PC-3 (cell line): ENCODE measurements at regions not wholly inside any gene's neighbourhood (a gene's known extent, or its start where the extent isn't known, plus 50 kb on each side); places are given as distances from the start of the nearest gene placed in this dataset.

Source experiments
- ATAC-seq: fragments of 200-7000 bp; cut with Tn5 transposase; 2 replicates; pipeline ENCODE4 v1.9.1; 2020; ENCODE audit warnings: mild to moderate bottlenecking, moderate library complexity
- BruUV-seq: library from RNA; stranded (reverse); fragments of 400-500 nt; replicated peaks from 2 replicates; lab custom pipeline; 2021; lab: Mats Ljungman, UMichigan
- CTCF ChIA-PET: fragments of 300-600 bp; sonication (Branson Sonifier 250); formaldehyde crosslinking; loops from one replicate; lab custom pipeline; 2022; ENCODE audit warnings: antibody characterized with exemption; lab: Charles Lee
- POLR2A ChIA-PET: fragments of 300-600 bp; sonication (Branson Sonifier 250); formaldehyde crosslinking; loops from one replicate; lab custom pipeline; 2022; ENCODE audit warnings: antibody characterized with exemption; ENCODE audit not compliant: unreplicated experiment; lab: Charles Lee
- DNase-seq: peaks from one replicate; pipeline ENCODE4 v3.0.0-alpha.2; 2015
- H2AFZ ChIP-seq: fragments of 300-600 bp; sonication (generic); 2 replicates; pipeline ENCODE4 v1.6.0; 2016; ENCODE audit warnings: antibody characterized with exemption, low read length
- H3F3A ChIP-seq: fragments of 300-600 bp; sonication (generic); one replicate; pipeline ENCODE4 v1.6.0; 2017; ENCODE audit warnings: antibody characterized with exemption, low read length, control low read depth, mild to moderate bottlenecking; ENCODE audit not compliant: unreplicated experiment
- H3K27ac ChIP-seq: fragments of 300-600 bp; sonication (generic); 2 replicates; pipeline ENCODE4 v1.5.1; 2016; ENCODE audit warnings: mild to moderate bottlenecking, low read length
- H3K27me3 ChIP-seq: fragments of 300-600 bp; sonication (generic); 2 replicates; pipeline ENCODE4 v1.6.1; 2016; ENCODE audit warnings: low read length, mixed read lengths
- H3K36me3 ChIP-seq: fragments of 300-600 bp; sonication (generic); 2 replicates; pipeline ENCODE4 v1.6.1; 2016; ENCODE audit warnings: low read depth, mixed run types, low read length, mixed read lengths
- H3K4me1 ChIP-seq: fragments of 300-600 bp; sonication (generic); 2 replicates; pipeline ENCODE4 v1.5.1; 2016; ENCODE audit warnings: low read length; ENCODE audit not compliant: insufficient read depth
- H3K4me2 ChIP-seq: fragments of 300-600 bp; sonication (generic); 2 replicates; pipeline ENCODE4 v1.6.0; 2016; ENCODE audit warnings: low read length
- H3K4me3 ChIP-seq: fragments of 300-600 bp; sonication (generic); 2 replicates; pipeline ENCODE4 v1.5.1; 2016; ENCODE audit warnings: mild to moderate bottlenecking, low read length, mixed read lengths
- H3K79me2 ChIP-seq: fragments of 300-600 bp; sonication (generic); 2 replicates; pipeline ENCODE4 v1.6.1; 2017; ENCODE audit warnings: low read length, mixed read lengths
- H3K9ac ChIP-seq: fragments of 300-600 bp; sonication (generic); 2 replicates; pipeline ENCODE4 v1.6.0; 2016; ENCODE audit warnings: mild to moderate bottlenecking, low read length
- H3K9me2 ChIP-seq: fragments of 300-600 bp; sonication (generic); replicated peaks from 2 replicates; pipeline ENCODE4 v1.6.1; 2016; ENCODE audit warnings: mixed run types, low read length, mixed read lengths
- H3K9me3 ChIP-seq: fragments of 300-600 bp; sonication (generic); 2 replicates; pipeline ENCODE4 v1.6.1; 2016; ENCODE audit warnings: low read length, mixed read lengths
- H4K20me1 ChIP-seq: fragments of 300-600 bp; sonication (generic); 2 replicates; pipeline ENCODE4 v1.6.1; 2016; ENCODE audit warnings: low read length, mixed read lengths
- CTCF ChIP-seq: fragments of 300-600 bp; sonication (generic); conservative IDR thresholded peaks from 2 replicates; pipeline ENCODE4 v1.5.1; 2017; ENCODE audit warnings: antibody characterized with exemption, low read depth, mild to moderate bottlenecking, low read length
- EZH2 ChIP-seq: fragments of 300-600 bp; sonication (generic); IDR thresholded peaks from one replicate; pipeline ENCODE4 v1.6.1; 2017; ENCODE audit warnings: antibody characterized with exemption, mild to moderate bottlenecking, low read length; ENCODE audit not compliant: unreplicated experiment
- EZH2phosphoT487 ChIP-seq: fragments of 300-600 bp; sonication (generic); IDR thresholded peaks from 2 replicates; pipeline ENCODE4 v1.6.1; 2018; ENCODE audit warnings: mild to moderate bottlenecking, antibody characterized with exemption, low read length, borderline replicate concordance
- intact Hi-C: fragments of 100-400 bp; cut with micrococcal nuclease; formaldehyde crosslinking; loops from 2 replicates; pipeline ENCODE4 v1.9.0; 2023

- ChIA-PET CTCF (no interaction called here), POLR2A (no interaction called here)
- H3K4me1 ChIP-seq: no peaks in the 10 kb centered on the region
- H3K9me3 ChIP-seq: no peaks in the 10 kb centered on the region
- ATAC-seq: no peak
- H3F3A ChIP-seq: no peaks in the 10 kb centered on the region
- no TSS peak for BruUV-seq
- TF ChIP-seq EZH2phosphoT487 (no peak), EZH2 (no peak), CTCF (no peak)
- H3K36me3 ChIP-seq: no peaks in the 10 kb centered on the region
- no peaks in the 10 kb centered on the region for H3K79me2 ChIP-seq
- intact Hi-C loops: no loop called here
- DNase-seq: no peak
- no peak overlapping the region for H3K9ac ChIP-seq
- H4K20me1 ChIP-seq: no peaks in the 10 kb centered on the region
- H3K27ac ChIP-seq: no peak overlapping the region
- H3K9me2 ChIP-seq: no peaks in the 10 kb centered on the region
- no peak overlapping the region for H2AFZ ChIP-seq
- no peak overlapping the region for H3K4me2 ChIP-seq
- H3K27me3 ChIP-seq: no peaks in the 10 kb centered on the region
- H3K4me3 ChIP-seq: no peak overlapping the region
Measured at GRCh38 chr1:192098001-192098400, 60.3 kb upstream of the RGS18 start.

- no peak overlapping the region for H3K4me3 ChIP-seq
- H3K9me3 ChIP-seq: no peaks in the 10 kb centered on the region
- H3K9me2 ChIP-seq: no peaks in the 10 kb centered on the region
- TF ChIP-seq CTCF (no peak), EZH2 (no peak), EZH2phosphoT487 (no peak)
- no peak overlapping the region for H3K9ac ChIP-seq
- no peak overlapping the region for H3K4me2 ChIP-seq
- no peaks in the 10 kb centered on the region for H3K27me3 ChIP-seq
- no peaks in the 10 kb centered on the region for H3K36me3 ChIP-seq
- no TSS peak for BruUV-seq
- no peaks in the 10 kb centered on the region for H3K79me2 ChIP-seq
- no peaks in the 10 kb centered on the region for H4K20me1 ChIP-seq
- no peak overlapping the region for H3K27ac ChIP-seq
- POLR2A ChIA-PET: no interaction called here
- CTCF ChIA-PET: no interaction called here
- DNase-seq (no peak), ATAC-seq (no peak)
- no peaks in the 10 kb centered on the region for H3F3A ChIP-seq
- H2AFZ ChIP-seq: no peak overlapping the region
- intact Hi-C loops: no loop called here
- no peaks in the 10 kb centered on the region for H3K4me1 ChIP-seq
Measured at GRCh38 chr1:192099328-192099727, 58.9 kb upstream of the RGS18 start.

GRCh38 chr1:192100686-192101468 is 57.4 kb upstream of the RGS18 start:
- Histone ChIP-seq H3K9me3 (no peaks in the 10 kb centered on the region), H3K27me3 (no peaks in the 10 kb centered on the region), H3K9ac (no peak overlapping the region), H3K4me3 (no peak overlapping the region), H3K4me2 (no peak overlapping the region), H3F3A (no peaks in the 10 kb centered on the region), H3K79me2 (no peaks in the 10 kb centered on the region), H3K36me3 (no peaks in the 10 kb centered on the region), H3K9me2 (no peaks in the 10 kb centered on the region), H3K27ac (no peak overlapping the region), H2AFZ (no peak overlapping the region), H3K4me1 (no peaks in the 10 kb centered on the region), H4K20me1 (no peaks in the 10 kb centered on the region)
- CTCF ChIA-PET: no interaction called here
- ATAC-seq: no peak
- POLR2A ChIA-PET: no interaction called here
- BruUV-seq: no TSS peak
- TF ChIP-seq EZH2 (no peak), CTCF (no peak), EZH2phosphoT487 (no peak)
- intact Hi-C loops: no loop called here
- DNase-seq: peak; percentile 42
